HG02623 (cell line): ENCODE measurements at regions not wholly inside any gene's neighbourhood (a gene's known extent, or its start where the extent isn't known, plus 50 kb on each side); places are given as distances from the start of the nearest gene placed in this dataset.

Source experiments
- ATAC-seq: cut with Tn5 transposase; IDR thresholded peaks from one replicate; pipeline ENCODE4 v1.9.1; 2021; ENCODE audit warnings: moderate library complexity; ENCODE audit not compliant: unreplicated experiment

DNA sequence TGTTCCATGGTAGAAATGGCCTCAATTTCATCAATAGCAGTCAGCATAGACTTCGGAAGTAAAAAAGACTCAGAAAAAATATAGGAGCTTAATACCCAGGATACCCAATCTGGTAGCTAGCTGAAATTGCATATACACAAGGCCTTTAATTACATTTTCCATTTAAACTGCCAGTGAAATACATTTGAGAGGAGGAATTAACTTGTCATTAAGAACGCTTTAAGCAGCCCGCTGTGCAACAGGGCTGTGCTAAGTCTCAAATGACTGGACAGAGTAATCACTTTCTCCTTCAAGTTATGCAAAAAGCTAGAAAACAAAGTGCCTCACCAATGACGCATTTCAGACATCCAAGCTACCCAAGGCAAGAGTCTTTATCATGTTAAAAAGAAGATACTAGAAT is 558.8 kb downstream of the MBD2 start:
- no peak for ATAC-seq

DNA sequence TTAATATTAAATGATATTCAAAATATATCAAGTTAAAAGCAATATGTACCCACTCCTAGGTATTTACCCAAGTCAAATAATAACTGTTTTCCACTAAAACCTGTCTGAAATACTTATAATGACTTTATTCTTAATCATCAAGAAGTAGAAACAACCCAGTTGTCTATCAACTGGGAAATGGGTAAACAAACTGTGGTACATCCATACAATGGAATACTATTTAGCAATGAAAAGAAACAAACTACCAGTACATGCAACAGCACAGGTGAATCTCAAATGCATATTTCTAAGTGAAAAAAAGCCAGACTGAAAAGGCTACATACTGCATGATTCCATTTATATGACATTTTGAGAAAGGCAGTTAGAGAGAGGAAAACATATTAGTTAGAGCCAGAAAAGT is 559.9 kb downstream of the MBD2 start:
- no peak for ATAC-seq

DNA sequence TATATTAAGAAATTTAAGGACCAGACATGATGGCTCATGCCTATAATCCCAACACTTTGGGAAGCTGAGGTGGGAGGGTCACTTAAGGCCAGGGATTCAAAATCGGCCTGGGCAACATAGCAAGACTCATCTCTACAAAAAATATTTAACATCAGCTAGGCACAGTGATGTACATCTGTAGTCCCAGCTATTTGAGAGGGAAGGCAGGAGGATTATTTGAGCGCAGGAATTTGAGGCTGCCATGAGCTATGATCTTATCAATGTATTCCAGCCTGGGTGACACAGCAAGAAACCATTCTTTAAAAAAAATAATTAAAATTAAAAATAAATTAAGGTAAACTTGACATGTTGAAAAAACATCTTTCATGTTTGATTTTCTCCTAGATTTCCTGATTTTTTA is 564.2 kb downstream of the MBD2 start:
- no peak for ATAC-seq

DNA sequence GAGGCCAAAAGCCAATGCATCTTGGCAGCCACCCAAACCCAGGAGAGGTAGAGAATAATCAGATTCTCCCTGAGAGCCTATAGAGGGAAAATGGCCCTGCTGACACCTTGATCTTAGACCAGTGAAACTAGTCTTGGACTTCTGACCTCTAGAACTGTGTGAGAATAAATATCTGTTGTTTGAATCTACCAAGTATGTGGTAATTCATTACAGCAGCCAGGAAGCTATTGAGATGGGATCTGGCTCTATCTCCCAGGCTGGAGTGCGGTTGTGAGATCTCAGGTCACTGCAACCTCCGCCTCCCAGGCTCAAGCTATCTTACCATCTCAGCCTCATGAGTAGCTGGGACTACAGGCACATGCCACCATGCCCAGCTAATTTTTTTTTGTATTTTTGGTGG is 567.2 kb downstream of the MBD2 start:
- no peak for ATAC-seq

DNA sequence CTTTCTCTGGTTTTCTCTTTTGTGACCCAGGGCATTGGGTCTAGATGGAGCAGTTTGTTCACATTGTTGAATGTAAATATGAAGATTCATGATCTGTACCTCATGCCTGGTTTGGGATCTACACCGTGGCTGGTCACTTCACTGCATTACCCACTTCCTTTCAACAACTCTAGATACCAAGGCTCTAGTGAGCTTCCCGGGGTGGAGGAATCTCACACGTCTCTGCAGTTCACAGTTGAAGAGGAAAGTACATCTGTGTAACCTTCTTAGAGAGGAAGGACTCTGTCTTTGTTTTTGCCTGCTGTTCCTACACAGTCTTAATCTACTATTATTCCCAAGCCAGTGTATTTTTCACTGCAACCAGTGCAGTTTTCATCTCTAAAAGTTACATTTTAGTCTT is 574.8 kb downstream of the MBD2 start:
- no peak for ATAC-seq

DNA sequence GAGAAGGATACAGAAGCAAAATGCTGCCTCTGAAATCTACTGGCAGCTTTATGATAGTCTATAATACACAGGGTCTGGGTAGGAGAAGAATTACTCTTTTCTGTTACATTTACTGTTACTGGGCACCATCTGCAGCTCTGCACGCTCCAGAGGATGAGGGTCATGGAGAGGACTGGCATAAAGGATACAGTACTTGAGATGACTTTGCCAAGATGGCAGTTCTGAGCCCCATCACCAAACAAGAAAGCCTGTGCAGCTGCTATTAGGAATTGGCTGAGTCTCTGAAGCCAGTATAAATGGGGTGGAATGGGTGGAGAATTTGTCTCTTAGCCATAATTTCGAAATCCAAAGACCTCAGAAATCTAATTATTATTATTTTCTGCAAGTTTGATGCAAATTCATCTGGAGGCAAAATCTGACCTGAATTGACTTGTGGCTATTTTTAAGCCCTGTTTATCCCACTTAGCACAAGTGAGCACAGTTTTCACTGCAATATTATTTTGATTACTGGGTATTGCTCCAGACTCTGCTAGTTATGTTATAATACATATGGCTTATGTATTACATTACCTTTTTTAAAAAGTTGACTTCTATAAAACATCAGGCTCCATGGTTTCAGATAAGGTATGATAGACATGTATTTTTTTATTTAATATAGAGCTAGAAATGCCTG is 579.5 kb downstream of the MBD2 start:
- ATAC-seq = no peak

DNA sequence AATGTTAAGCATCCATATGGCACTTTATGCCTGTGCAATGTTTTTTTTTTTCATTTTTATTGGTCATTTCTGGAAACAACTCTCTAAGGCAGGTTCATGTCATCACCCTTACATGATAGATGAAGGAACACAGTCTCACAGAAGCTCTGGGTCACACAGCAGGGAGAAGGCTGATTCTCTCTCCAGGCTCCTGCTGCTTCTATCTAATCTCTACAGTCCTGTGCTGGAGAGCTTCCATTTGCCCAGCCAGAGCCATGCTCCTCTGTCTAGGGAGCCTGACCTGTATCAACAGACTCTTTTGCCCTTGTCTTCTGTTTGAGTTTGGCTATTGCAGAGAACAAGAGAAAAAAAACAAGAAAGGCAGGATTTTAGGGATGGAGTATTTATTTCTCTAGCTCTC is 584.8 kb downstream of the MBD2 start:
- ATAC-seq = no peak

DNA sequence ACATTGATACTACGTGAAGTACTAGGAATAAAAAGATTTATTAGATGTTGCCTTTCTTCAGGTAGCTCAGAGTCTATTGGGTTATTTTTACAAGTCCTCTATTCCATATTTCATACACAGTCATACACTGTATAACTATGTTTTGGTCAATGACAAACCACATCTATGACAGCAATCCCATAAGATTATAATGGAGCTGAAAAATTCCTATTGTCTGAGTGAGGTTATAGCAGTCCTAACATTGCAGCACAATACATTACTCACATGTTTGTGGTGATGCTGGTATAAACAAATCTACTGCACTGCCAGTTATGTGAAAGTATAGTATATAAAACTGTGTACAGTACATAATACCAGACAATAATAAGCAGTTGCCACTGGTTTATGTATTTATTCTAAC is 595.1 kb downstream of the MBD2 start:
- no peak for ATAC-seq

DNA sequence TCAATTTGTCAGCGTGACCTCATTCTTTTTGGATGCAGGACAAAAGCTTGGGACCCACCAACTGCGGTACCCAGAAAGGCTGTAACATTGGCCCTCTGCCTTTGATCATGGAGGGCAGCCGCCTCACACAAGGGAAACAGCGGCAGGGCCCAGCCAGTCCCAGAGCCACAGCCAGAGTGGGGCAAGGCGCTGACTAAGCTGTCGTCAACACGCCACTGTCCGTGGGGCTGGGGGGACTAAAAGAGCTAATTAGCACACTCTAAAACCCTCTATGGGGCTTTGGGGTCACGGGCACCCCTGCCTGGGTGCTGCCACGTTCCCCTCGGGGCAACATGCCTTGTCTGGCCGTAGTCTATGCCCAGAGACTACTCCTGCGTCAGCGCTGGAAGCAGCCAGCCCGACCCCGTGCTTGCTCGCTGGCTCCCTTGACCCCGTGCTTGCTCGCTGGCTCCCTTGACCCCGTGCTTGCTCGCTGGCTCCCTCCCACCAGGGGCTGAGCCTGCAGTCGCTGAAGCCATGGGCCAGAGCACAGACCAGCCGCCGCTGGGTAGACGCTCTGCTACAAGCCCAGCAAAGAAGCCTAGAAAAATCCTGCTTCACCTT is 598.4 kb downstream of the MBD2 start:
- no peak for ATAC-seq

DNA sequence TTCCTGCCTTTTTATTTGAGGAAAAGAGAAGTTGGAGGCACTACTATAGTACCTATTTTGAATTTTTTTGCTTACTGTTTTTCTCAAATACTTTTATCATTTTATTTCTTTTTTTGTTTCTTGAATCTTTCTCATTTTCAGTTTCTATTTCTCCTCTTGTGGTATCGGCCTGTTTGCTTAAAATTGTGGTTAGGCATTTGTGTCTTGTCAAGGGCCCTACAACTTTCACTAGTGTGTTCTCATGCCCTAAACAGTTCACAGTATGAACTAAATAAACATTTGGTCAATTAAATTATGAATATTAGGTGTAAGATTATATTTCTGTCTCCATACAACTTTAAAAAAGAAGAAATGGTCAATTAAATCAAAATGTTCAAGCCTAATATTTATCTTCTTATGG is 613.5 kb downstream of the MBD2 start:
- no peak for ATAC-seq

DNA sequence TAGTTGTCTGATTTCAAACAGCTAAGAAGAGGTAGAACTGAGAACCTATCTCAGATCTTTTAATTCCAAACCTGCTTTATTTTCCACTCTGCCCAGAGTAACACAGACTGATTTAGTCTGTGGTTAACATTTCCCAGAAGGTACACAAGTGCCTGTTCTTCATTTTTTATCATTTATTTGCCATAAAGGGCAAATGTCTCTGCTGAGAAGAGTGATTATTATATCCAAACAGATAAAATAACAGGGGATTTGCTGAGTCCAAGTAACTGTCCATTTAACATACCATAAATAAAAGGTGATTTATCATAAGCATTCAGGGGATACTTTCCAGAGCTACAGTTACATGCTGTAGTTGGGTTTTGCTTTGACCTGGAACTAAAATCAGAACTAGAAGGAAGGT is 617.7 kb downstream of the MBD2 start:
- ATAC-seq = no peak

DNA sequence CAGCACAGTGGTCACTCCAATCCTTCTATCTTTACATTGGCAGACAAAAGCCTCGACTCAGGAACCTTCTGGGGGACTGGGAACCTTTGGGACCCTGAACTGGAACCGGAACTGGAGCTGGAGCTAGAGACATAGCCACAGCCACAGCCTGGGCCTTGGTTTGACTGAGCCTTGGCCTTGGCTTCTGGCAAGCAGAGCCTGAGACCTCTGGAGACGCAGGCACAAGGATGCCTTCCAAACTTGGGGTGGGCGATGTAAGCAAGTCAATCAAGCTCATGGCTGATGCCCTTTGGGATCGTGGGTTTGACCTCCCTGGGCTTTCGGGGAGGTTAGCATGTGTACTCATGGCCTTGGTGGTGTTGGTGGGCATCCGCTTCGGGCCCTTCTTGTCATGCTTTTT is 619.3 kb downstream of the MBD2 start:
- ATAC-seq = no peak

DNA sequence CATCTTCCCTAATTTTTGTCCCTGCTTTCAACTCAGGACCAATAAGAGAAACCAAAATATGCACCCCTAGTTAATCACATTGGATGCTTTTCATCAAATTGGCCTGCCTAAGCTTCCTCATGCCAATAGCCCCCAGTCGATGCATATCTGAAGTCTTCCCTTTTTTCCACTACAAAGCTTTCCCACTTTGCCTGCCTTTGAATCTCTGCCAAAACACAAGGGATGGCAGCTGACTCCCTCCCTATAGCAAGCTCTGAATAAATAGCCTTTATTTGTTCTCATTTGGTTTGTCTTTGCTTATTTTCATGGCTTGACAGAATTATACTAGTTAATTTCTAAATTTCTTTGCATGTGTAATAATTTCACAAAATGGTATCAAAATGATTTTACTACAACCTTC is 621.2 kb downstream of the MBD2 start:
- ATAC-seq = no peak

DNA sequence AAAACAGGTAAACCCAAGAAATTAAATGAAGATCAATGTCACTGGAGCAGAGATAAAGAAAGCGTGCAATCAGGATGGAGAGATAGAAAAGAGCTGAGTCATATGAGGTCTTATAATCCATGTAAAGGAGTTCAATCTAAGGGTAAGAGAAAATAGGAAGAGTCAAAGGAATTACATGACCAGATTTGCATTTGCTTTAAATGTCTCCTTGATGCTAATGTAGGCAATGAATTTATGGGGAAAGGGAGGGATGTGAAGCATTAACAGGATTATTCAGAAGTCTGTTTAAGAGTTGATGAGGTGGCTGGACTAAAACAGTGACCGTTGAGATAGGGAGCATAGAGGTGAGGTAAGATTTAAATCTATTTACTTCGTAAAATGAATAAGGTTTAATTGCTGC is 623.1 kb downstream of the MBD2 start:
- no peak for ATAC-seq

DNA sequence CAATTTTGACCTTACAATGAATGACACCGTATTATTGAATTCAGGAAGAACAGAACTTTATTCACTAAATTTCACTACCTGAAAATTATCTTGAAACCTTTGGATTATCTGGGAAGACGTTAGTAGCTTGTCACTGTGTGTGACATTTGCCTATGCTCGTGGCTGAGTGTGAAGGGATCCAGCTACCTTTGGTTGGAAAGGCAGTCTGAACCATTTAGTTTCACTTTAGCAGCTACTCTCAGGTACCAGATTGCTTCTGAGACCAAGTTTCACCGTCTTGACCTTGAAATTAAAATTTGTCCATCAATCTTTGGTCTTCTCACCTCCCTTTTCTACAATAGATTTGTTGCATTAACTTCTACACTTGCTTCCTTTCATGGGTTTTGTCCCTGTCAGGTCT is 637.5 kb downstream of the MBD2 start:
- no peak for ATAC-seq
